B cell (primary cell): ENCODE measurements at regions not wholly inside any gene's neighbourhood (a gene's known extent, or its start where the extent isn't known, plus 50 kb on each side); places are given as distances from the start of the nearest gene placed in this dataset.

Source experiments
- CTCF ChIP-seq: fragments of 200-600 bp; IDR thresholded peaks from one replicate; pipeline ENCODE4 v1.8.0; 2022; ENCODE audit warnings: antibody characterized with exemption, mild to moderate bottlenecking
- EZH2 ChIP-seq: IDR thresholded peaks from 2 replicates; pipeline ENCODE4 v1.6.1; 2012; ENCODE audit warnings: borderline replicate concordance, low read depth, mild to moderate bottlenecking, moderate library complexity, low read length; ENCODE audit not compliant: insufficient read depth, poor library complexity, severe bottlenecking

- TF ChIP-seq CTCF (no peak), EZH2 (no peak)
Observed at GRCh38 chr16:64144617-64145016, 977.2 kb downstream of the CDH11 start.
